ENCODE measurements at regions not wholly inside any gene's neighbourhood (a gene's known extent, or its start where the extent isn't known, plus 50 kb on each side); places are given as distances from the start of the nearest gene placed in this dataset.

- no peak for DNase-seq (ENCODE audit: low read depth)
- Histone ChIP-seq H3K4me3 (ENCODE audit: low read depth, low read length) (no peak overlapping the region), H3K27me3 (ENCODE audit: control insufficient read depth, insufficient read depth, low read length) (no peaks in the 10 kb centered on the region), H3K36me3 (ENCODE audit: control insufficient read depth, insufficient read depth, low read length) (no peaks in the 10 kb centered on the region)
- TF ChIP-seq CTCF (IDR thresholded peaks at IDR 0.05; ENCODE audit: insufficient read depth, low read length, poor library complexity, severe bottlenecking) = no peak
Measured at GRCh38 chr14:81942071-81942470, 408.4 kb upstream of the SEL1L start.

- DNase-seq (ENCODE audit: low read depth) = no peak
- H3K4me3 ChIP-seq (ENCODE audit: low read depth, low read length) = no peak overlapping the region
- TF ChIP-seq CTCF (IDR thresholded peaks at IDR 0.05; ENCODE audit: insufficient read depth, low read length, poor library complexity, severe bottlenecking) = no peak
- H3K36me3 ChIP-seq (ENCODE audit: control insufficient read depth, insufficient read depth, low read length) = no peaks in the 10 kb centered on the region
- H3K27me3 ChIP-seq (ENCODE audit: control insufficient read depth, insufficient read depth, low read length) = no peaks in the 10 kb centered on the region
Measured at GRCh38 chr14:81946375-81946774, 412.7 kb upstream of the SEL1L start.

- no peaks in the 10 kb centered on the region for H3K36me3 ChIP-seq (ENCODE audit: control insufficient read depth, insufficient read depth, low read length)
- no peak overlapping the region for H3K4me3 ChIP-seq (ENCODE audit: low read depth, low read length)
- TF ChIP-seq CTCF (IDR thresholded peaks at IDR 0.05; ENCODE audit: insufficient read depth, low read length, poor library complexity, severe bottlenecking) = no peak
- no peaks in the 10 kb centered on the region for H3K27me3 ChIP-seq (ENCODE audit: control insufficient read depth, insufficient read depth, low read length)
- no peak for DNase-seq (ENCODE audit: low read depth)
Measured at GRCh38 chr14:81946834-81947798, 413.5 kb upstream of the SEL1L start.

GRCh38 chr14:81952917-81953316 is 419.3 kb upstream of the SEL1L start:
- Histone ChIP-seq H3K36me3 (ENCODE audit: control insufficient read depth, insufficient read depth, low read length) (no peaks in the 10 kb centered on the region), H3K27me3 (ENCODE audit: control insufficient read depth, insufficient read depth, low read length) (no peaks in the 10 kb centered on the region), H3K4me3 (ENCODE audit: low read depth, low read length) (no peak overlapping the region)
- DNase-seq (ENCODE audit: low read depth) = no peak
- no peak for TF ChIP-seq CTCF (IDR thresholded peaks at IDR 0.05; ENCODE audit: insufficient read depth, low read length, poor library complexity, severe bottlenecking)

GRCh38 chr14:81953419-81953818 is 419.8 kb upstream of the SEL1L start:
- no peak for DNase-seq (ENCODE audit: low read depth)
- H3K27me3 ChIP-seq (ENCODE audit: control insufficient read depth, insufficient read depth, low read length) = no peaks in the 10 kb centered on the region
- no peaks in the 10 kb centered on the region for H3K36me3 ChIP-seq (ENCODE audit: control insufficient read depth, insufficient read depth, low read length)
- no peak overlapping the region for H3K4me3 ChIP-seq (ENCODE audit: low read depth, low read length)
- no peak for TF ChIP-seq CTCF (IDR thresholded peaks at IDR 0.05; ENCODE audit: insufficient read depth, low read length, poor library complexity, severe bottlenecking)

Measured in kidney epithelial cell (primary cell).